Breast epithelium (tissue), 3 donors: ENCODE measurements at regions not wholly inside any gene's neighbourhood (a gene's known extent, or its start where the extent isn't known, plus 50 kb on each side); places are given as distances from the start of the nearest gene placed in this dataset.

ENCODE experiments used
- POLR2A ChIP-seq: fragments of 450-650 bp; IDR thresholded peaks from one replicate; pipeline ENCODE4 v1.6.1; 2016; ENCODE audit warnings: antibody characterized with exemption, mild to moderate bottlenecking, moderate library complexity
- TF ChIP-seq, protein P1 (sequence below), 3 donors: fragments of 450-650 bp; IDR thresholded peaks; one replicate each; pipeline ENCODE4 v1.5.1; 2016 to 2017; ENCODE audit warnings: antibody characterized with exemption in 3 of 3, mild to moderate bottlenecking in 3 of 3, moderate library complexity in 3 of 3

DNA sequence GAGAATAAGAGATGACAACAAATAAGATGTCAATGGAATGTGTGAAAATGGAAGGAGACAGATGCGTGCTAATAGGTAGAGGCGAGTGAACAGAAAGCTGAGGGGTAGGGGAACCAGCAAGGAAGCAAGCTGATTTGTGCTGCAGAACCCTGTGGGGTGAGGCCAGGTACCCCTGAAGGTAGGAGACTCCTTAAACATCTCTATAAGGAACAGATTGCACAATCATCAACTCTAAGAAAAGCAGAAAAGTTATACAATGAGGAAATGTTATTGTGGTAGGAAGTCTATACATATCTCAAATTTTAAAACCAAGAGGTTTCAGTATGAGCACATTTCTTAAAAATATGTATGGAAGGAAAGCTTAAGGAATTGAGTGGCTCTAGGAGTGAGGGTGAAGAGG, 315.0 kb upstream of the TPM1 start:
- no peak for TF ChIP-seq POLR2A
- TF ChIP-seq, protein P1, sequence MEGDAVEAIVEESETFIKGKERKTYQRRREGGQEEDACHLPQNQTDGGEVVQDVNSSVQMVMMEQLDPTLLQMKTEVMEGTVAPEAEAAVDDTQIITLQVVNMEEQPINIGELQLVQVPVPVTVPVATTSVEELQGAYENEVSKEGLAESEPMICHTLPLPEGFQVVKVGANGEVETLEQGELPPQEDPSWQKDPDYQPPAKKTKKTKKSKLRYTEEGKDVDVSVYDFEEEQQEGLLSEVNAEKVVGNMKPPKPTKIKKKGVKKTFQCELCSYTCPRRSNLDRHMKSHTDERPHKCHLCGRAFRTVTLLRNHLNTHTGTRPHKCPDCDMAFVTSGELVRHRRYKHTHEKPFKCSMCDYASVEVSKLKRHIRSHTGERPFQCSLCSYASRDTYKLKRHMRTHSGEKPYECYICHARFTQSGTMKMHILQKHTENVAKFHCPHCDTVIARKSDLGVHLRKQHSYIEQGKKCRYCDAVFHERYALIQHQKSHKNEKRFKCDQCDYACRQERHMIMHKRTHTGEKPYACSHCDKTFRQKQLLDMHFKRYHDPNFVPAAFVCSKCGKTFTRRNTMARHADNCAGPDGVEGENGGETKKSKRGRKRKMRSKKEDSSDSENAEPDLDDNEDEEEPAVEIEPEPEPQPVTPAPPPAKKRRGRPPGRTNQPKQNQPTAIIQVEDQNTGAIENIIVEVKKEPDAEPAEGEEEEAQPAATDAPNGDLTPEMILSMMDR (IDR thresholded peaks at IDR 0.05) = no peak
